ENCODE measurements at regions not wholly inside any gene's neighbourhood (a gene's known extent, or its start where the extent isn't known, plus 50 kb on each side); places are given as distances from the start of the nearest gene placed in this dataset.

- H3K36me3 ChIP-seq = no peaks in the 10 kb centered on the region
- 53% methylated on average over 3 of the region's 3 CpGs for WGBS
- intact Hi-C loops (cut with DNase I) = no loop called here
- no peak for TF ChIP-seq POLR2A (IDR thresholded peaks at IDR 0.05)
- no peak for TF ChIP-seq POLR2AphosphoS5 (IDR thresholded peaks at IDR 0.05)
- TF ChIP-seq CTCF (IDR thresholded peaks at IDR 0.05) = no peak
- H3K27me3 ChIP-seq (replicated peaks; ENCODE audit: insufficient read depth) = no peaks in the 10 kb centered on the region
- H3K27ac ChIP-seq = no peak overlapping the region
- no peaks in the 10 kb centered on the region for H3K9me3 ChIP-seq
- H3K4me1 ChIP-seq (replicated peaks) = no peaks in the 10 kb centered on the region
- DNase-seq (ENCODE audit: low spot score) = no peak
- no peak overlapping the region for H3K4me3 ChIP-seq
Measured at GRCh38 chr3:157916672-157917071, 189.5 kb downstream of the SHOX2 start.

- intact Hi-C loops (cut with DNase I) = no loop called here
- TF ChIP-seq POLR2AphosphoS5 (IDR thresholded peaks at IDR 0.05) (no peak), CTCF (IDR thresholded peaks at IDR 0.05) (no peak), POLR2A (IDR thresholded peaks at IDR 0.05) (no peak)
- no peaks in the 10 kb centered on the region for H3K4me1 ChIP-seq (replicated peaks)
- H3K9me3 ChIP-seq = no peaks in the 10 kb centered on the region
- H3K4me3 ChIP-seq = no peak overlapping the region
- no peak overlapping the region for H3K27ac ChIP-seq
- H3K27me3 ChIP-seq (replicated peaks; ENCODE audit: insufficient read depth) = no peaks in the 10 kb centered on the region
- DNase-seq (ENCODE audit: low spot score) = no peak
- no peaks in the 10 kb centered on the region for H3K36me3 ChIP-seq
Measured at GRCh38 chr3:157914882-157915281, 191.3 kb downstream of the SHOX2 start.

GRCh38 chr3:157913741-157914150 is 192.5 kb downstream of the SHOX2 start:
- DNase-seq (ENCODE audit: low spot score) = no peak
- no peaks in the 10 kb centered on the region for H3K9me3 ChIP-seq
- no peaks in the 10 kb centered on the region for H3K4me1 ChIP-seq (replicated peaks)
- TF ChIP-seq POLR2A (IDR thresholded peaks at IDR 0.05) (no peak), CTCF (IDR thresholded peaks at IDR 0.05) (no peak), POLR2AphosphoS5 (IDR thresholded peaks at IDR 0.05) (no peak)
- 4% methylated on average over 1 of the region's 1 CpG for WGBS
- no peak overlapping the region for H3K27ac ChIP-seq
- H3K36me3 ChIP-seq = no peaks in the 10 kb centered on the region
- no peaks in the 10 kb centered on the region for H3K27me3 ChIP-seq (replicated peaks; ENCODE audit: insufficient read depth)
- H3K4me3 ChIP-seq = no peak overlapping the region
- intact Hi-C loops (cut with DNase I) = no loop called here

- WGBS = 75% methylated on average over 5 of the region's 5 CpGs
- Histone ChIP-seq H3K36me3 (no peaks in the 10 kb centered on the region), H3K4me1 (replicated peaks) (no peaks in the 10 kb centered on the region), H3K4me3 (no peak overlapping the region), H3K27me3 (replicated peaks; ENCODE audit: insufficient read depth) (no peaks in the 10 kb centered on the region), H3K27ac (no peak overlapping the region), H3K9me3 (no peaks in the 10 kb centered on the region)
- no peak for DNase-seq (ENCODE audit: low spot score)
- TF ChIP-seq POLR2A (IDR thresholded peaks at IDR 0.05) = no peak
- no peak for TF ChIP-seq CTCF (IDR thresholded peaks at IDR 0.05)
- no peak for TF ChIP-seq POLR2AphosphoS5 (IDR thresholded peaks at IDR 0.05)
- intact Hi-C loops (cut with DNase I) = no loop called here
Measured at GRCh38 chr3:157912514-157913451, 193.4 kb downstream of the SHOX2 start.

GRCh38 chr3:157906627-157907026 is 199.6 kb downstream of the SHOX2 start:
- H3K27ac ChIP-seq = no peak overlapping the region
- no peaks in the 10 kb centered on the region for H3K27me3 ChIP-seq (replicated peaks; ENCODE audit: insufficient read depth)
- no peaks in the 10 kb centered on the region for H3K36me3 ChIP-seq
- intact Hi-C loops (cut with DNase I) = no loop called here
- H3K9me3 ChIP-seq = no peaks in the 10 kb centered on the region
- no peak for DNase-seq (ENCODE audit: low spot score)
- H3K4me3 ChIP-seq = no peak overlapping the region
- H3K4me1 ChIP-seq (replicated peaks) = no peaks in the 10 kb centered on the region
- TF ChIP-seq CTCF (IDR thresholded peaks at IDR 0.05) (no peak), POLR2A (IDR thresholded peaks at IDR 0.05) (no peak), POLR2AphosphoS5 (IDR thresholded peaks at IDR 0.05) (no peak)

Measured in prostate gland (tissue), 2 donors.